ENCODE measurements at regions not wholly inside any gene's neighbourhood (a gene's known extent, or its start where the extent isn't known, plus 50 kb on each side); places are given as distances from the start of the nearest gene placed in this dataset.

- TF ChIP-seq E2F6 (IDR thresholded peaks at IDR 0.05) (no peak), POU5F1 (IDR thresholded peaks at IDR 0.05; ENCODE audit: low read depth, low read length) (no peak), JUN (IDR thresholded peaks at IDR 0.05; ENCODE audit: low read depth, low read length) (no peak), TAF7 (optimal IDR thresholded peaks at IDR 0.05; ENCODE audit: borderline replicate concordance, low read depth, low read length) (no peak), NRF1 (IDR thresholded peaks at IDR 0.05; ENCODE audit: low read depth, low read length) (no peak)
These were observed 942.8 kb upstream of the TENM4 start (continued) for GRCh38 chr11:80383655-80384054.

All from H1 (cell line).